ENCODE measurements at regions not wholly inside any gene's neighbourhood (a gene's known extent, or its start where the extent isn't known, plus 50 kb on each side); places are given as distances from the start of the nearest gene placed in this dataset.

GRCh38 chr21:16538936-16539440 is 809.2 kb downstream of the USP25 start:
- DNase-seq (ENCODE audit: low read depth), result no peak

- no peak for DNase-seq (ENCODE audit: low read depth)
These were observed 811.4 kb downstream of the USP25 start for GRCh38 chr21:16540966-16541727.

DNA sequence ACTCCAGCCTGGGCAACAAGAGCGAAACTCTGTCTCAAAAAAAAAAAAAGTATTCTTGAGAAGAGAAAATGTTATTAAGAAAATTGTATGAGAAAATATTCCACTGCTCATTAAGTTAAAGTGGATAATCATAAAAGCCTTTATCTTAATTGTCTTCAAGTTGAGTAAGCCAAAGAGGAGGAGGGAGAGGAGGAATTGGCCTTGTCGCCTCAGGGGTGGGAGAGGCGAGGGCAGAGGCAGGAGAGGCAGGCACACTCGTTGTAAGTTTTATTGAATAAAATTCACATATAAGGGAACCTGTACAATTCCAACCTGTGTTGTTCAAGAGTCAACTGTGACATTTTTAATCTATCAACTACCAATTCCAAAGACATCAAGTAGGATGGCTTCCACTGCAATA is 820.3 kb downstream of the USP25 start:
- DNase-seq (ENCODE audit: low read depth), result no peak

GRCh38 chr21:16550917-16551741 is 821.3 kb downstream of the USP25 start:
- DNase-seq (ENCODE audit: low read depth), result no peak

- no peak for DNase-seq (ENCODE audit: low read depth)
These were observed 823.1 kb downstream of the USP25 start for GRCh38 chr21:16552880-16553279.

GRCh38 chr21:16554503-16554902 is 824.7 kb downstream of the USP25 start:
- DNase-seq (ENCODE audit: low read depth), result no peak

DNA sequence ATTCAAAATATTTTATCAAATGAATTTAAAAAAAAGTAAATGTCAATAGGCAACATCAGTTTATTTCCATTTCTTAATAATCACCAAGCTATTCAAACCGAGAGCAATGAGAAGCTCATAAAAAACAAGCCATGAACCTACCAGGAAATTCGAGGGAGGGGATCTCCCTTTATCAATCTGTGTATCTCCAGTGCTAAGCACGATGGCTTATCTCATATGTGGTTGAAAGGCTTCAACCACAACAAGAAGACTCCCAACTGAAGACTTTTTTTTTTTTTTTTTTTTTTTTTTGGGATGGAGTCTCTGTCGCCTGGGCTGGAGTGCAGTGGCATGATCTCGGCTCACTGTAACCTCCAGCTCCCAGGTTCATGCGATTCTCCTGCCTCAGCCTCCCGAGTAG is 833.3 kb downstream of the USP25 start:
- no peak for DNase-seq (ENCODE audit: low read depth)

DNA sequence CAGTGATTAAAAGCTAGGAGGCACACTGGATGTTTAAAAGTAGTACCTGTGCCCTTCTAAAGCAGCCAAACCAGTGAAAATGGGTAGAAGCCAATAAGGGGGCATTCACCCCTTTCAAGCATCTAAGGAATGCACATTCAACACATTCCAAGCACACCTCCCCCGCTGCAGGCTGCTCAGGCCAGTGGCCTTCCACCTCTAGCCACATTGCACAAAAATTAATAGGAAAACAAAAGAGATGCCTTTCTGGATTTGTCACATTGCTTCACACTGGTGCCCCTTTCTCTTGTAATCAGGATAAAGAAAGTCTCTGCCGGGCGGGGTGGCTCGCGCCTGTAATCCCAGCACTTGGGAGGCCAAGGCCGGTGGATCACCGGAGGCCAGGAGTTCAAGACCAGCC is 834.0 kb downstream of the USP25 start:
- peak; percentile 4 for DNase-seq (ENCODE audit: low read depth)

GRCh38 chr21:16568244-16568643 is 838.5 kb downstream of the USP25 start:
- no peak for DNase-seq (ENCODE audit: low read depth)

DNA sequence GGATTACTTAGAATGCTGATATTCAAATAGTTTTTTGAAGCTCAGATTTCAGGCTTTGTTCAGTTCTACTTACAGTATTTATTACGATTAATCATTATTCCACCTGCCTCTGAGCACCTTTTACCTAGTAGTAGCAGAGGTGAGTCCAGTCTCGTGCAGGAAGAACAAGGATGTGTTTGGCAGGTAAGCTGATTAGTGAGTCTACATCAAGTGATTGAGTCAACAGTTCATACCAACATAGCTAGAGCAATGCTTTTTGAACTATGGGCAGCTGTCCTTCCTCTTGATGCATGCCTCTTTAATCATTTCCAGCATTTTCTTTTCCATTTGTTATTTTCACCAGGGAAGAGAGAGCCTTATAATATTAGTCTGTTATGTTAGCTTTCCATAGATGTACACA is 838.9 kb downstream of the USP25 start:
- DNase-seq (ENCODE audit: low read depth), result no peak

- DNase-seq (ENCODE audit: low read depth), result no peak
These were observed 839.9 kb downstream of the USP25 start for GRCh38 chr21:16569679-16570078.

DNA sequence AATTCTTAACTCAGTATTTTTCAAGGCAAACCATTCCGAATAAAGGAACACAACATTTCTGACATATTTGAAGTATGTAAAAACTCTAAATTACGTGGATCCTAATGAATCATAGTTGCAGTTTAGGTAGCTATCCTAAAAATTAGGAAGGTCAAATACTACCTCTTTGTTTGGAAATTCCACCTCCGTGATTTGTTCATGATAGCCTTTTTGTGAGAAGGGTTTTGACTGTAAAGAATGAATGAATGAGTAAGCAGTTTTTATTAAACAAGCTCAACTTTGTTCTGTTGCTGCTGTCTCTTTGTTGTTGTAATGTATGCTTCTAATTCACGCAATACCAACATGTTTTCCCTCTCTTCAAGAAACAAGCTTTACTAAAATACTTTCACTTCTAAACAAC is 840.4 kb downstream of the USP25 start:
- DNase-seq (ENCODE audit: low read depth), result no peak

DNA sequence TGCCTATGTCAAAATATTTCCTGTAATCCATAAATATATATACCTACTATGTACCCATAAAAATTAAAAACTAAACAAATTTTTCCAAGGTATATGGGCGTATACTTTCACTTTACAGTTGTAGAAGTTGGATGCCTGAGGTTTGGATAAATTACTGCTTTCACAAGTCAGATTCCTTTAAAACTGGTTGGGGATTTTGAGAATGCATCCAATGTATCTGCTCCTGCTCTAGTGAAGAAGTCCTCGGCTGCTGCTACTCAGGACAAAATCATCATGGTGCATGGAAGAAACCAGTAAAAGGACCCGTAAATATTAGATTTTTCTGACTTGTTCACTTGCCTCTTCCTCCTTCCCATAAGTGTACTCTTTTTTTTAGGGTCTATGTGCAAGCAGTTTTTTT is 841.1 kb downstream of the USP25 start:
- peak; percentile 10 for DNase-seq (ENCODE audit: low read depth)

DNA sequence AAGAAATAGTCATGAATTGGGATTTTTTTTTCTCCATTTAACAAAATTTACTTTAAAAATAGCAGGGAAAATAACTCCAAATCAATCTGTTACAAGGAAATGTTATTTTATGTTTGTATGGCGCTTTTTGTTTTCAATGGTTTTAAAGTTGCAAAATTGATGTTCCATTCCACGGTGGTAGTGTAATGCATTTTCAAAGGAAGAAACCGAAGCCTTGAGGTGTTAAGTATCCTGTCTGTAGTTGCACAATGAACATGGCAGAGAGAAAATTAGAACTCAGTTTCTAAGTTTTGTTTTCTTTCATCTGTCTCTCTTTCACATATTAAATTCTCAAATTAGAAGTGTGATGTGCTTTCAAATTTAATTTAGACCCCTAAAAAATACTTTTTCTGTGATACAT is 841.8 kb downstream of the USP25 start:
- DNase-seq (ENCODE audit: low read depth), result peak; percentile 40

GRCh38 chr21:16572032-16572431 is 842.2 kb downstream of the USP25 start:
- no peak for DNase-seq (ENCODE audit: low read depth)

GRCh38 chr21:16573578-16573977 is 843.8 kb downstream of the USP25 start:
- DNase-seq (ENCODE audit: low read depth), result no peak

GRCh38 chr21:16577975-16578374 is 848.2 kb downstream of the USP25 start:
- no peak for DNase-seq (ENCODE audit: low read depth)

DNA sequence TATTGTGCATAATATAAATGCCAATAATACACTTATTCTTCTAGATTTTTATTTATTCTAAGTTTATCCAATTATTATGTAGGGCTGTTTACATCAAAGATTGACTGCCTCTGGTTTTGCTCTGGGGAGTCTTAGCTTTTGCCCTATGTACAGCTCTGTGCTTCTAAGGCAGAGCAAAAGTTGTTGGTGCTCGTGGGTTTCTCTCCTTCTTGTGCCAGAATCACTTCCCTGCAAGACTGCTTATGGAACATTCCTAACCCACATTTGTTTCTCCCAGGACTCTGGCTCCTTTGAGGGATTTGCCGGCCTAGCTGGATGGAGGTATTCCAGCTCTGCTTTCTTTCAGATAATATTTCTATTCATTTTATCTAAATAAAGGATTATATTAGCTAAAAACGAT is 849.1 kb downstream of the USP25 start:
- no peak for DNase-seq (ENCODE audit: low read depth)

DNA sequence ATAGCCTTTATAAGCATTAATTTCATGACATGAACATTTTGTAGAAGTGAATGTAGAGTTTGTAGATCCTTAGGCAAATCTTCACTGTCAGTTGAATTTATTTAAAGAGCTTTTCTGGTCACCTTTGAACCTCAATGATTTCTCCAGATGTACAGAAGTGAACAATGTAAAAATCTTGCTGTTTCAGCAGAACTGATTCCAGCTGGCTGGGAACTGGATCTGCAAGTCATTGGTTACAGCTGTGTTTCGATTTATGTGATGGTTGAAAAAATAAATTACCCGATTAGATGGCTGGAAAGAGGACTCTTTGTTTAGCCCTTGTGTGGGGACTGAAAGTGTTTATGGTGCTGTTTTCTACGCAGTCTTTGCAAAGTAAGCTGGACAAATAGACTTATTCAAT is 849.8 kb downstream of the USP25 start:
- DNase-seq (ENCODE audit: low read depth), result peak; percentile 68

DNA sequence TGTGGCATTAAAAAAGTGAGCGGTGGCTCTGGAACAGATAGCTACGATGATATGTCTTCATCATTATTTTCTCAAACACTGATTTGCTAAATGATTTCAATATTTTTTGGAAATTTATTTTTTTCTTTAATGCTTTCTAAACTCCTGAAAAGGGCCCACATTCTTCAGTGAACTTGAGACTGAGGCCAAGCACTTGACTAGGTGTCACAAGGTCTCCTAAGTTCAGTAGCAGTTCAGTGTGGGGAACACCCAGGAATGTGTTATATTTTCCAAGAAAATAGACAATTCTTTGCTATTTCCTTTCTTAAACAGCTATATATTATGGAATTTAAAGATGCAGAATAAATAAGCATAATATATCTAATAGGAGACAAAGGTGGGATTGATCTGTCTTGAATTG is 850.9 kb downstream of the USP25 start:
- no peak for DNase-seq (ENCODE audit: low read depth)

DNA sequence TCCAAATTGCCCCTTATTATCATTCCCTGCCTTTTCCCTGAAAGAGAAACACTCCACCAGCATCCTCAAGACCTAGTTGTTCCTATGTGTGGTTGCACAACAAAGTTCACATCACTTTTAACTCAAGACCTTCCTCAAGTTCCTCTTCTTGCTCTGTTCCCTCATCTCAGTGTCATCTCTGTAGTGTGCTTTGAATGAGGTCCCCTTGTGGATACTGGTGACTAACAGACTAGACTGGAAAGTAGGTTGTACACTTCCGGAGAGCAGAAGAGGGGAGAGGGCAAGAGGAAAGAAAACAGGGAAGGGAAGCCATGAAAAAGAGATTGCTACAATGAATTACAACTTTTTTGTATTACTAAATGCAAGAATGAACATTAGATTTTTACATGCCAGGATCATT is 853.8 kb downstream of the USP25 start:
- DNase-seq (ENCODE audit: low read depth), result no peak

- no peak for DNase-seq (ENCODE audit: low read depth)
These were observed 855.0 kb downstream of the USP25 start for GRCh38 chr21:16584756-16585155.

DNA sequence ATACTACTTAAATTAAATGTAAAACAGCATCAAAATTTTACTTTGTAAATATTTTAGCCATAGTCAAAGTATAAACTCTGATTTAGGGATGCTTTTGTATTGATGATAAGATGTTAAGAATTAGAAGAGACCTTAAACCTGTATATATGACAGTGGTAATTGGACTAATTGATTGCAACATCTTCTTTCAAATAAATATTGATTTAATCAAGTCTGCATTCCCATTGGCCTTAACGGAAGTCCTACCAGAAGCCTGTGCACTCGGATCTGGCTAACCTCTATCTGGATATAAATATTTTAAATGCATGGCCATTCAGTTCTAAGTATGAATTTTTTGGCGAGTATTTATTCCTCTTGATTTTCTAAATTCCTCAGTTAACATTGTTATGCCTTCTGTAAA is 856.1 kb downstream of the USP25 start:
- no peak for DNase-seq (ENCODE audit: low read depth)
